Ishikawa (cell line): ENCODE measurements at regions not wholly inside any gene's neighbourhood (a gene's known extent, or its start where the extent isn't known, plus 50 kb on each side); places are given as distances from the start of the nearest gene placed in this dataset.

ENCODE experiments used
- CEBPB ChIP-seq: IDR thresholded peaks from 2 replicates; pipeline ENCODE4 v1.6.1; 2012
- CREB1 ChIP-seq: IDR thresholded peaks from 2 replicates; pipeline ENCODE4 v1.6.1; 2012; ENCODE audit warnings: low read depth
- EGR1 ChIP-seq: IDR thresholded peaks from 2 replicates; pipeline ENCODE4 v1.6.1; 2012
- EP300 ChIP-seq: IDR thresholded peaks from 2 replicates; pipeline ENCODE4 v1.6.1; 2012; ENCODE audit warnings: borderline replicate concordance
- FOXM1 ChIP-seq: IDR thresholded peaks from 2 replicates; pipeline ENCODE4 v1.6.1; 2012; ENCODE audit warnings: low read depth, borderline replicate concordance
- NFIC ChIP-seq: IDR thresholded peaks from 2 replicates; pipeline ENCODE4 v1.6.1; 2012
- RAD21 ChIP-seq: IDR thresholded peaks from 2 replicates; pipeline ENCODE4 v1.6.1; 2012; ENCODE audit warnings: low read depth
- TAF1 ChIP-seq: IDR thresholded peaks from 2 replicates; pipeline ENCODE4 v1.6.1; 2012; ENCODE audit warnings: low read depth, mild to moderate bottlenecking
- TCF12 ChIP-seq: IDR thresholded peaks from 2 replicates; pipeline ENCODE4 v1.6.1; 2012; ENCODE audit warnings: low read depth
- TEAD4 ChIP-seq: IDR thresholded peaks from 2 replicates; pipeline ENCODE4 v1.6.1; 2012
- USF1 ChIP-seq: IDR thresholded peaks from 2 replicates; pipeline ENCODE4 v1.6.1; 2012
- YY1 ChIP-seq: IDR thresholded peaks from 2 replicates; pipeline ENCODE4 v1.6.1; 2012; ENCODE audit warnings: low read depth
- ZBTB7A ChIP-seq: IDR thresholded peaks from 2 replicates; pipeline ENCODE4 v1.6.1; 2012; ENCODE audit warnings: low read depth
- TF ChIP-seq, protein P1 (sequence below): IDR thresholded peaks from 2 replicates; pipeline ENCODE4 v1.6.1; 2012
- TF ChIP-seq, protein P2 (sequence below): IDR thresholded peaks from 2 replicates; pipeline ENCODE4 v1.6.1; 2012; ENCODE audit warnings: low read depth, mild to moderate bottlenecking

GRCh38 chr3:178112134-178112533 lies 424.1 kb upstream of the KCNMB2 start:
- TF ChIP-seq CREB1 (no peak), TEAD4 (no peak), YY1 (no peak), ZBTB7A (no peak), TAF1 (no peak), TCF12 (no peak)

- TF ChIP-seq YY1: no peak
- no peak for TF ChIP-seq USF1
- TF ChIP-seq TCF12: no peak
These were observed 418.6 kb upstream of the KCNMB2 start for GRCh38 chr3:178117641-178118040.

GRCh38 chr3:178120367-178120766 lies 415.9 kb upstream of the KCNMB2 start:
- no peak for TF ChIP-seq CEBPB
- no peak for TF ChIP-seq RAD21
- no peak for TF ChIP-seq TEAD4
- TF ChIP-seq CREB1: no peak
- no peak for TF ChIP-seq YY1
- TF ChIP-seq, protein P1, sequence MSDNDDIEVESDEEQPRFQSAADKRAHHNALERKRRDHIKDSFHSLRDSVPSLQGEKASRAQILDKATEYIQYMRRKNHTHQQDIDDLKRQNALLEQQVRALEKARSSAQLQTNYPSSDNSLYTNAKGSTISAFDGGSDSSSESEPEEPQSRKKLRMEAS: no peak
- no peak for TF ChIP-seq USF1
- no peak for TF ChIP-seq EP300
- TF ChIP-seq TAF1: no peak
- TF ChIP-seq FOXM1: no peak
- TF ChIP-seq EGR1: no peak
- TF ChIP-seq TCF12: no peak
- TF ChIP-seq ZBTB7A: no peak

DNA sequence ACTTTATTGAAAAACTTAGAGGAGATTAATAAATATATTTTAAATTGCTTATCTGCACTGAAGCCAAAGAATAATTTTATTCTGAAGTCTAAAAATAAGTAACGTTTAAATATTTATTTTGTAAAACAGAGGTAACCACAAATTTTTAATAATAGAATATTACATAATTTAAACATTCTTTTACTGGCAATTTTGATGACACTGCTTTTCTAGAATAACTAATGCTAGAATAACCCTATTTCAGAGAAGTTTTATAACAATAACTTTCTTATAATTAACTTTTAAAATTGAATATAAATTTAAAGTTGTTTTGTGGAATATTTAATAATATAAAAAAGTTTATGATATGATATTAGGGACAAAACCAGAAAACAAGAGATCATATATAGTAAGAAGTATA lies 409.6 kb upstream of the KCNMB2 start:
- TF ChIP-seq TCF12 (no peak), CREB1 (no peak), TEAD4 (no peak), EP300 (no peak), YY1 (no peak), ZBTB7A (no peak), EGR1 (no peak), RAD21 (no peak), CEBPB (no peak), USF1 (no peak), TAF1 (no peak), NFIC (no peak), FOXM1 (no peak)
- TF ChIP-seq, protein P2, sequence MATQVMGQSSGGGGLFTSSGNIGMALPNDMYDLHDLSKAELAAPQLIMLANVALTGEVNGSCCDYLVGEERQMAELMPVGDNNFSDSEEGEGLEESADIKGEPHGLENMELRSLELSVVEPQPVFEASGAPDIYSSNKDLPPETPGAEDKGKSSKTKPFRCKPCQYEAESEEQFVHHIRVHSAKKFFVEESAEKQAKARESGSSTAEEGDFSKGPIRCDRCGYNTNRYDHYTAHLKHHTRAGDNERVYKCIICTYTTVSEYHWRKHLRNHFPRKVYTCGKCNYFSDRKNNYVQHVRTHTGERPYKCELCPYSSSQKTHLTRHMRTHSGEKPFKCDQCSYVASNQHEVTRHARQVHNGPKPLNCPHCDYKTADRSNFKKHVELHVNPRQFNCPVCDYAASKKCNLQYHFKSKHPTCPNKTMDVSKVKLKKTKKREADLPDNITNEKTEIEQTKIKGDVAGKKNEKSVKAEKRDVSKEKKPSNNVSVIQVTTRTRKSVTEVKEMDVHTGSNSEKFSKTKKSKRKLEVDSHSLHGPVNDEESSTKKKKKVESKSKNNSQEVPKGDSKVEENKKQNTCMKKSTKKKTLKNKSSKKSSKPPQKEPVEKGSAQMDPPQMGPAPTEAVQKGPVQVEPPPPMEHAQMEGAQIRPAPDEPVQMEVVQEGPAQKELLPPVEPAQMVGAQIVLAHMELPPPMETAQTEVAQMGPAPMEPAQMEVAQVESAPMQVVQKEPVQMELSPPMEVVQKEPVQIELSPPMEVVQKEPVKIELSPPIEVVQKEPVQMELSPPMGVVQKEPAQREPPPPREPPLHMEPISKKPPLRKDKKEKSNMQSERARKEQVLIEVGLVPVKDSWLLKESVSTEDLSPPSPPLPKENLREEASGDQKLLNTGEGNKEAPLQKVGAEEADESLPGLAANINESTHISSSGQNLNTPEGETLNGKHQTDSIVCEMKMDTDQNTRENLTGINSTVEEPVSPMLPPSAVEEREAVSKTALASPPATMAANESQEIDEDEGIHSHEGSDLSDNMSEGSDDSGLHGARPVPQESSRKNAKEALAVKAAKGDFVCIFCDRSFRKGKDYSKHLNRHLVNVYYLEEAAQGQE: no peak
- TF ChIP-seq, protein P1: no peak

- TF ChIP-seq EP300: no peak
- TF ChIP-seq FOXM1: no peak
- no peak for TF ChIP-seq USF1
- TF ChIP-seq, protein P2: no peak
- no peak for TF ChIP-seq CEBPB
- TF ChIP-seq TAF1: no peak
- no peak for TF ChIP-seq YY1
- TF ChIP-seq, protein P1: no peak
- no peak for TF ChIP-seq TCF12
- no peak for TF ChIP-seq ZBTB7A
These were observed 409.0 kb upstream of the KCNMB2 start for GRCh38 chr3:178127221-178127620.

DNA sequence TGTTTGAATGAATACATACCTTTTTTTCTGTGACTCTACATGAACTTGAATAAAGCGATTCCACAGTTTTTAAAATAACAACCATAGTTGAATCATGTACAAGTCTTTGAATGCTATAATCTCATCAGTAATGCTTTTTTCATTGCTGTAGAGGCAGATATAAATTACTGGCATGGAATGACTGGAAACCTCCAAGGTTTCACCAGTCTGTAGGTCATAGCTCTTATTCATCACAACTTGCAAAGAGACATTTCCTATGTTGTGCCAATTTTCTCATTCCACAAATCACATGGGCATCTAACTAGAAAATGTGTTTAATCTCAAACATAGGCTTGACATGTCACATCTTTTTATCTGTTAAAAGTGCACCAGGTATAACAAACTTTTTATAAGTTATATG lies 407.1 kb upstream of the KCNMB2 start:
- TF ChIP-seq USF1 (no peak), CREB1 (no peak)
